K562 (cell line): ENCODE measurements at regions not wholly inside any gene's neighbourhood (a gene's known extent, or its start where the extent isn't known, plus 50 kb on each side); places are given as distances from the start of the nearest gene placed in this dataset.

Experiments used
- HDAC2 ChIP-seq: fragments of 450-650 bp; IDR thresholded peaks from 2 replicates; pipeline ENCODE4 v1.6.1; 2016; ENCODE audit warnings: mild to moderate bottlenecking
- HMG20B ChIP-seq: fragments of 250-450 bp; sonication (Bioruptor Pico); IDR thresholded peaks from 2 replicates; pipeline ENCODE4 v1.5.0; 2021; ENCODE audit warnings: mild to moderate bottlenecking
- SNIP1 ChIP-seq: fragments of 450-650 bp; IDR thresholded peaks from 2 replicates; pipeline ENCODE4 v1.7.1; 2017; ENCODE audit warnings: low read depth, mild to moderate bottlenecking
- ZBED1 ChIP-seq: IDR thresholded peaks from 2 replicates; pipeline ENCODE4 v1.6.1; 2014
- ZNF57 ChIP-seq: fragments of 450-650 bp; formaldehyde crosslinking; IDR thresholded peaks from 2 replicates; pipeline ENCODE4 v1.4.0; 2020; ENCODE audit warnings: mild to moderate bottlenecking, moderate library complexity
- TF ChIP-seq, protein P1 (sequence below): fragments of 250-450 bp; sonication (Bioruptor Pico); IDR thresholded peaks from 2 replicates; pipeline ENCODE4 v1.4.0; 2020
- TF ChIP-seq, protein P2 (sequence below): fragments of 250-450 bp; sonication (Bioruptor Pico); IDR thresholded peaks from 2 replicates; pipeline ENCODE4 v1.4.0; 2020; ENCODE audit warnings: mild to moderate bottlenecking

DNA sequence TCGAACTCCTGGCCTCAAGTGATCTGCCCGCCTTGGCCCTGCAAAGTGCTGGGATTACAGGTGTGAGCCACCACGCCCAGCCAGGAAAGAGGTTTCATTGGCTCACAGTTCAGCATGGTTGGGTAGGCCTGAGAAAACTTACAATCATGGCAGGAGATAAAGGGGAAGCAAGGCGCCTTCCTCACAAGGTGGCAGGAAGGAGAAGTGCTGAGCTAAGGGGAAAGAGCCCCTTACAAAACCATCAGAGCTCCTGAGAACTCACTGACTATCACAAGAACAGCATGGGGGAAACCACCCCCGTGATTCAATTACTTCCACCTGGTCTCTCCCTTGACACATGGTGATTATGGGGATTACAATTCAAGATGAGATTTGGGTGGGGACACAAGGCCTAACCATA is 411.7 kb upstream of the ZFHX3 start (continued):
- TF ChIP-seq, protein P1, sequence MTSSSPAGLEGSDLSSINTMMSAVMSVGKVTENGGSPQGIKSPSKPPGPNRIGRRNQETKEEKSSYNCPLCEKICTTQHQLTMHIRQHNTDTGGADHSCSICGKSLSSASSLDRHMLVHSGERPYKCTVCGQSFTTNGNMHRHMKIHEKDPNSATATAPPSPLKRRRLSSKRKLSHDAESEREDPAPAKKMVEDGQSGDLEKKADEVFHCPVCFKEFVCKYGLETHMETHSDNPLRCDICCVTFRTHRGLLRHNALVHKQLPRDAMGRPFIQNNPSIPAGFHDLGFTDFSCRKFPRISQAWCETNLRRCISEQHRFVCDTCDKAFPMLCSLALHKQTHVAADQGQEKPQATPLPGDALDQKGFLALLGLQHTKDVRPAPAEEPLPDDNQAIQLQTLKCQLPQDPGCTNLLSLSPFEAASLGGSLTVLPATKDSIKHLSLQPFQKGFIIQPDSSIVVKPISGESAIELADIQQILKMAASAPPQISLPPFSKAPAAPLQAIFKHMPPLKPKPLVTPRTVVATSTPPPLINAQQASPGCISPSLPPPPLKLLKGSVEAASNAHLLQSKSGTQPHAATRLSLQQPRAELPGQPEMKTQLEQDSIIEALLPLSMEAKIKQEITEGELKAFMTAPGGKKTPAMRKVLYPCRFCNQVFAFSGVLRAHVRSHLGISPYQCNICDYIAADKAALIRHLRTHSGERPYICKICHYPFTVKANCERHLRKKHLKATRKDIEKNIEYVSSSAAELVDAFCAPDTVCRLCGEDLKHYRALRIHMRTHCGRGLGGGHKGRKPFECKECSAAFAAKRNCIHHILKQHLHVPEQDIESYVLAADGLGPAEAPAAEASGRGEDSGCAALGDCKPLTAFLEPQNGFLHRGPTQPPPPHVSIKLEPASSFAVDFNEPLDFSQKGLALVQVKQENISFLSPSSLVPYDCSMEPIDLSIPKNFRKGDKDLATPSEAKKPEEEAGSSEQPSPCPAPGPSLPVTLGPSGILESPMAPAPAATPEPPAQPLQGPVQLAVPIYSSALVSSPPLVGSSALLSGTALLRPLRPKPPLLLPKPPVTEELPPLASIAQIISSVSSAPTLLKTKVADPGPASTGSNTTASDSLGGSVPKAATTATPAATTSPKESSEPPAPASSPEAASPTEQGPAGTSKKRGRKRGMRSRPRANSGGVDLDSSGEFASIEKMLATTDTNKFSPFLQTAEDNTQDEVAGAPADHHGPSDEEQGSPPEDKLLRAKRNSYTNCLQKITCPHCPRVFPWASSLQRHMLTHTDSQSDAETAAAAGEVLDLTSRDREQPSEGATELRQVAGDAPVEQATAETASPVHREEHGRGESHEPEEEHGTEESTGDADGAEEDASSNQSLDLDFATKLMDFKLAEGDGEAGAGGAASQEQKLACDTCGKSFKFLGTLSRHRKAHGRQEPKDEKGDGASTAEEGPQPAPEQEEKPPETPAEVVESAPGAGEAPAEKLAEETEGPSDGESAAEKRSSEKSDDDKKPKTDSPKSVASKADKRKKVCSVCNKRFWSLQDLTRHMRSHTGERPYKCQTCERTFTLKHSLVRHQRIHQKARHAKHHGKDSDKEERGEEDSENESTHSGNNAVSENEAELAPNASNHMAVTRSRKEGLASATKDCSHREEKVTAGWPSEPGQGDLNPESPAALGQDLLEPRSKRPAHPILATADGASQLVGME (CRISPR knock-in tag): no peak
- no peak for TF ChIP-seq HDAC2
- no peak for TF ChIP-seq ZNF57
- TF ChIP-seq, protein P2, sequence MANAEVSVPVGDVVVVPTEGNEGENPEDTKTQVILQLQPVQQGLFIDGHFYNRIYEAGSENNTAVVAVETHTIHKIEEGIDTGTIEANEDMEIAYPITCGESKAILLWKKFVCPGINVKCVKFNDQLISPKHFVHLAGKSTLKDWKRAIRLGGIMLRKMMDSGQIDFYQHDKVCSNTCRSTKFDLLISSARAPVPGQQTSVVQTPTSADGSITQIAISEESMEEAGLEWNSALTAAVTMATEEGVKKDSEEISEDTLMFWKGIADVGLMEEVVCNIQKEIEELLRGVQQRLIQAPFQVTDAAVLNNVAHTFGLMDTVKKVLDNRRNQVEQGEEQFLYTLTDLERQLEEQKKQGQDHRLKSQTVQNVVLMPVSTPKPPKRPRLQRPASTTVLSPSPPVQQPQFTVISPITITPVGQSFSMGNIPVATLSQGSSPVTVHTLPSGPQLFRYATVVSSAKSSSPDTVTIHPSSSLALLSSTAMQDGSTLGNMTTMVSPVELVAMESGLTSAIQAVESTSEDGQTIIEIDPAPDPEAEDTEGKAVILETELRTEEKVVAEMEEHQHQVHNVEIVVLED (CRISPR knock-in tag): no peak
- no peak for TF ChIP-seq HMG20B (CRISPR knock-in tag)
- TF ChIP-seq SNIP1: no peak
- no peak for TF ChIP-seq ZBED1
